Esophagus muscularis mucosa (tissue), 4 donors: ENCODE measurements at regions not wholly inside any gene's neighbourhood (a gene's known extent, or its start where the extent isn't known, plus 50 kb on each side); places are given as distances from the start of the nearest gene placed in this dataset.
A peak's percentile ranks its signal among the peaks of the same experiment; 100 is the strongest.

ENCODE experiments used
- EP300 ChIP-seq: sonication (generic); formaldehyde crosslinking; IDR thresholded peaks from one replicate; pipeline ENCODE4 v1.6.1; 2017; ENCODE audit warnings: antibody characterized with exemption
- POLR2A ChIP-seq: fragments of 450-650 bp; IDR thresholded peaks from one replicate; pipeline ENCODE4 v1.6.1; 2017; ENCODE audit warnings: antibody characterized with exemption, moderate library complexity, mild to moderate bottlenecking, low read depth
- TF ChIP-seq, protein P1 (sequence below), 3 experiments: fragments of 200-600 bp in 2 of 3; fragments of 450-650 bp in 1 of 3; sonication (generic) in 2 of 3; IDR thresholded peaks; one replicate each; pipeline ENCODE4 v1.5.1; 2017 to 2019; ENCODE audit warnings: antibody characterized with exemption in 3 of 3, mild to moderate bottlenecking in 2 of 3, moderate library complexity in 1 of 3

DNA sequence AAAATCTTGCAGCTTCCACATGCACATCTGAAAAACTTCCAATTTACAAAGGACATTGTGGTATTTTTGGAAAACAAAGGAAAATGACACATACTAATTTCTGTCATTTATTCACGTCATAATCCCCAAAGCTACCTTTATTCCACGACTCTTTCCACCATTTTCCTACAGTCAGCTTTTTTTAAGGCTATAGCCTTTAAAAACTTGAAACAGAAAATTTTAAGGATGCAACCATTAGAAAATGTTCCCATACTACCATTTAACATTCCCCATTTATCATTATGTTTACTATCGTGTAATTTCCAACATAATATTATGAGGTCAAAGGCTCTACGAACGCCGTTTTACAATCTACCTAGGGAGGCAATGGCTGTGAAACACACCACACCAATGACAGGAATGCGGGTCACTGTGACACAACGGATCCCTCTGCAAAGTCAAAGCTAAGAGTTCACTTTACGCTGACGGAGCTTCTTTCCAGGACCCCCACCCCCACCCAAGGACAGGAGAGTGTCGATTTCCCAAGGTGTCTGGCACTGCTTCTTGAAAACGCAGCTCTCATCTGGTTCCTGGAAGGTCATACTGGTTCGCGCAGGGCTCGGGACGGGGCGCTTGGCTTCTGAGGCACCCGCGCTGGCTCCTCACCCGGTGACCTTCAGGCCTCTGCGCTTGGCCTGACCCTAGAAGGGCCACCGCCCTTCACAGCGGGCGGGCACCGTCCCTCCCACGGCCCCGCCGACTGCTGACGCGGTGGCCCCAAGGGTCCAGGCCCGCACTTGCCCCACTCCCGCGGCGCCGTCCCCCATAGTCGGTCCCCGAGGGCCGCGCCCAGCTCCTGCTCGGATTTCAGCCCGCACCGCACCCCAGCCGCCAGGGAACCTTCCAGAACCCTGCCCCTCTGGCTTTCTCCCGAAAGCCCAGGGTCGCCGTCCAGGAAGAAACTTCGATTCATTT, 50.5 kb upstream of the ATF3 start:
- TF ChIP-seq, protein P1, sequence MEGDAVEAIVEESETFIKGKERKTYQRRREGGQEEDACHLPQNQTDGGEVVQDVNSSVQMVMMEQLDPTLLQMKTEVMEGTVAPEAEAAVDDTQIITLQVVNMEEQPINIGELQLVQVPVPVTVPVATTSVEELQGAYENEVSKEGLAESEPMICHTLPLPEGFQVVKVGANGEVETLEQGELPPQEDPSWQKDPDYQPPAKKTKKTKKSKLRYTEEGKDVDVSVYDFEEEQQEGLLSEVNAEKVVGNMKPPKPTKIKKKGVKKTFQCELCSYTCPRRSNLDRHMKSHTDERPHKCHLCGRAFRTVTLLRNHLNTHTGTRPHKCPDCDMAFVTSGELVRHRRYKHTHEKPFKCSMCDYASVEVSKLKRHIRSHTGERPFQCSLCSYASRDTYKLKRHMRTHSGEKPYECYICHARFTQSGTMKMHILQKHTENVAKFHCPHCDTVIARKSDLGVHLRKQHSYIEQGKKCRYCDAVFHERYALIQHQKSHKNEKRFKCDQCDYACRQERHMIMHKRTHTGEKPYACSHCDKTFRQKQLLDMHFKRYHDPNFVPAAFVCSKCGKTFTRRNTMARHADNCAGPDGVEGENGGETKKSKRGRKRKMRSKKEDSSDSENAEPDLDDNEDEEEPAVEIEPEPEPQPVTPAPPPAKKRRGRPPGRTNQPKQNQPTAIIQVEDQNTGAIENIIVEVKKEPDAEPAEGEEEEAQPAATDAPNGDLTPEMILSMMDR (IDR thresholded peaks at IDR 0.05): peak in 1 of 3 experiments; percentile 11
- no peak for TF ChIP-seq EP300
- TF ChIP-seq POLR2A: no peak
